Chondrocyte (in vitro differentiated cells): ENCODE measurements at regions not wholly inside any gene's neighbourhood (a gene's known extent, or its start where the extent isn't known, plus 50 kb on each side); places are given as distances from the start of the nearest gene placed in this dataset.
A peak's percentile ranks its signal among the peaks of the same experiment; 100 is the strongest.

Source experiments
- DNase-seq: peaks from one replicate; pipeline ENCODE4 v3.0.0; 2021; ENCODE audit warnings: mixed read lengths, low spot score
- H3K27ac Mint-ChIP-seq: one replicate; pipeline ENCODE4 v1.8.0; 2021; ENCODE audit warnings: mild to moderate bottlenecking, moderate library complexity, mixed read lengths; ENCODE audit not compliant: unreplicated experiment
- H3K27me3 Mint-ChIP-seq: 2 replicates; pipeline ENCODE4 v1.8.0; 2021; ENCODE audit warnings: low read depth, mixed read lengths
- H3K36me3 Mint-ChIP-seq: 2 replicates; pipeline ENCODE4 v1.8.0; 2021; ENCODE audit warnings: low read depth, mixed read lengths
- H3K4me1 Mint-ChIP-seq: 2 replicates; pipeline ENCODE4 v1.8.0; 2021; ENCODE audit warnings: low read depth, mild to moderate bottlenecking, mixed read lengths
- H3K4me3 Mint-ChIP-seq: one replicate; pipeline ENCODE4 v1.8.0; 2021; ENCODE audit warnings: mild to moderate bottlenecking, moderate library complexity, mixed read lengths; ENCODE audit not compliant: unreplicated experiment
- H3K9me3 Mint-ChIP-seq: 2 replicates; pipeline ENCODE4 v1.8.0; 2021; ENCODE audit warnings: low read depth, mixed read lengths
- CTCF ChIP-seq: fragments of 200-600 bp; sonication (generic); IDR thresholded peaks from 2 replicates; pipeline ENCODE4 v1.5.0; 2021; ENCODE audit warnings: antibody characterized with exemption, mild to moderate bottlenecking, moderate library complexity

- Mint-ChIP-seq H3K4me1 (peaks cover 69% of the 10 kb centered on the region), H3K9me3 (no peaks in the 10 kb centered on the region), H3K4me3 (peak overlapping the region; percentile 58), H3K27ac (peak overlapping the region; percentile 93), H3K36me3 (peaks cover 10% of the 10 kb centered on the region), H3K27me3 (no peaks in the 10 kb centered on the region)
- DNase-seq = peak; percentile 75
- no peak for TF ChIP-seq CTCF
Observed at GRCh38 chr22:46076651-46077339, 73.5 kb upstream of the PPARA start.

- H3K27ac Mint-ChIP-seq = peak overlapping the region; percentile 93
- no peak for TF ChIP-seq CTCF
- no peak overlapping the region for H3K4me3 Mint-ChIP-seq
- DNase-seq = no peak
- H3K36me3 Mint-ChIP-seq = peaks cover 9% of the 10 kb centered on the region
- no peaks in the 10 kb centered on the region for H3K9me3 Mint-ChIP-seq
- H3K4me1 Mint-ChIP-seq = peaks cover 75% of the 10 kb centered on the region
- no peaks in the 10 kb centered on the region for H3K27me3 Mint-ChIP-seq
Observed at GRCh38 chr22:46077669-46078099, 72.6 kb upstream of the PPARA start.

- H3K27ac Mint-ChIP-seq = peak overlapping the region; percentile 36
- no peaks in the 10 kb centered on the region for H3K9me3 Mint-ChIP-seq
- TF ChIP-seq CTCF = no peak
- H3K4me1 Mint-ChIP-seq = peaks cover 71% of the 10 kb centered on the region
- DNase-seq = peak; percentile 90
- H3K36me3 Mint-ChIP-seq = peaks cover 6% of the 10 kb centered on the region
- H3K27me3 Mint-ChIP-seq = no peaks in the 10 kb centered on the region
- no peak overlapping the region for H3K4me3 Mint-ChIP-seq
Observed at GRCh38 chr22:46078241-46079092, 71.9 kb upstream of the PPARA start.

GRCh38 chr22:46079093-46079860 lies 71.0 kb upstream of the PPARA start:
- no peak for TF ChIP-seq CTCF
- Mint-ChIP-seq H3K27me3 (no peaks in the 10 kb centered on the region), H3K4me3 (no peak overlapping the region), H3K9me3 (no peaks in the 10 kb centered on the region), H3K36me3 (peaks cover 8% of the 10 kb centered on the region), H3K4me1 (peaks cover 65% of the 10 kb centered on the region), H3K27ac (peak overlapping the region; percentile 54)
- peak; percentile 72 for DNase-seq
